Tibial nerve (tissue), 4 donors: ENCODE measurements at regions not wholly inside any gene's neighbourhood (a gene's known extent, or its start where the extent isn't known, plus 50 kb on each side); places are given as distances from the start of the nearest gene placed in this dataset.
A peak's percentile ranks its signal among the peaks of the same experiment; 100 is the strongest.

Experiments
- DNase-seq, 2 donors: peaks; one replicate each; pipeline ENCODE4 v3.0.0-alpha.2; 2019; ENCODE audit warnings: low spot score in 2 of 2
- H3K27ac ChIP-seq, 4 donors: fragments of 200-600 bp; sonication (generic) in 3 of 4; one replicate each; pipeline ENCODE4 v1.5.1; 2017 to 2019; ENCODE audit warnings: mild to moderate bottlenecking in 1 of 4
- H3K27me3 ChIP-seq, 2 donors: fragments of 200-600 bp; sonication (generic) in 1 of 2; one replicate each; pipeline versions ENCODE4 v1.5.1 to v1.6.0; 2017 to 2019
- H3K36me3 ChIP-seq, 3 donors: fragments of 200-600 bp; sonication (generic); one replicate each; pipeline ENCODE4 v1.5.1; 2018 to 2019
- H3K4me1 ChIP-seq, 4 donors: fragments of 200-600 bp; sonication (generic) in 3 of 4; one replicate each; pipeline ENCODE4 v1.5.1; 2017 to 2019
- H3K4me3 ChIP-seq, 4 donors: fragments of 200-600 bp; sonication (generic) in 3 of 4; one replicate each; pipeline ENCODE4 v1.5.1; 2017 to 2019; ENCODE audit warnings: mild to moderate bottlenecking in 1 of 4, moderate library complexity in 1 of 4
- H3K9me3 ChIP-seq, 4 donors: fragments of 200-600 bp; sonication (generic) in 3 of 4; one replicate each; pipeline ENCODE4 v1.5.1; 2017 to 2019
- CTCF ChIP-seq, 5 experiments: fragments of 200-600 bp in 3 of 5; fragments of 450-650 bp in 2 of 5; sonication (generic) in 3 of 5; IDR thresholded peaks; one replicate each; pipeline ENCODE4 v1.5.1; 2016 to 2019; ENCODE audit warnings: antibody characterized with exemption in 5 of 5, mild to moderate bottlenecking in 3 of 5, moderate library complexity in 2 of 5
- EP300 ChIP-seq, 2 donors: sonication (generic); formaldehyde crosslinking; IDR thresholded peaks; one replicate each; pipeline ENCODE4 v1.6.1; 2017; ENCODE audit warnings: antibody characterized with exemption in 2 of 2, mild to moderate bottlenecking in 1 of 2
- POLR2A ChIP-seq, 2 donors: fragments of 450-650 bp; IDR thresholded peaks; one replicate each; pipeline ENCODE4 v1.6.1; 2017; ENCODE audit warnings: antibody characterized with exemption in 2 of 2, mild to moderate bottlenecking in 2 of 2, moderate library complexity in 2 of 2
- WGBS, 2 donors: methylation state at CpG; one replicate each; pipeline ENCODE4 v1.1.5; 2018; 5-methylcytosine and 5-hydroxymethylcytosine counted together

GRCh38 chr3:65112751-65113300, 425.0 kb upstream of the ADAMTS9 start:
- H3K4me3 ChIP-seq = no peak overlapping the region
- DNase-seq = no peak
- 77 to 80% methylated on average over 6 of the region's 6 CpGs for WGBS, 2 donors
- no peaks in the 10 kb centered on the region for H3K9me3 ChIP-seq
- no peaks in the 10 kb centered on the region for H3K27me3 ChIP-seq
- H3K27ac ChIP-seq = no peak overlapping the region
- H3K4me1 ChIP-seq = peaks cover 0 to 2% (median 0%) of the 10 kb centered on the region in 4 donors
- TF ChIP-seq CTCF (IDR thresholded peaks at IDR 0.05) = no peak
- TF ChIP-seq POLR2A (IDR thresholded peaks at IDR 0.05) = no peak
- TF ChIP-seq EP300 (IDR thresholded peaks at IDR 0.05) = no peak
- H3K36me3 ChIP-seq = no peaks in the 10 kb centered on the region

DNA sequence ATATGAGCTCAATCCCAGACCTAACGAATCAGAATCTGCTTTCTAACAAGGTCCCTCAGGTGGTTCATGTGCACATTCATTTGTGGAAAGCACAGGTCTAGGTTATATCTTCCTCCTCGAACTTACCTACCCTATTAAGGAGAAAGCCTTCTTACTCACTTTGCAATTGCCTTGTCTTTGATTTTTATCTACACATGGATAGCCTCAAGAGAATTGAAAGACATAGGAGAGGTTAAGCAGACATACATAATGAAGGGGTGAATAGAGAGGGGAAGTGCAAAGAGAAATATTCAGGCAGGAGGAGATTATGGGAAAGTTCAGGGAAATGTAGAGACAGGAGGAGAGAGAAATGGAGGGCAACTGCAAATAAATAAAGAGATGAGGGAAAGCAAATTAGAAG, 422.9 kb upstream of the ADAMTS9 start:
- TF ChIP-seq POLR2A (IDR thresholded peaks at IDR 0.05) (no peak), CTCF (IDR thresholded peaks at IDR 0.05) (no peak), EP300 (IDR thresholded peaks at IDR 0.05) (no peak)
- DNase-seq = no peak
- whole genome bisulfite sequencing, 2 donors = 96% methylated on average over 2 of the region's 2 CpGs
- H3K27ac ChIP-seq = no peak overlapping the region
- no peak overlapping the region for H3K4me3 ChIP-seq
- H3K4me1 ChIP-seq = peaks cover 0 to 16% (median 0%) of the 10 kb centered on the region in 4 donors
- H3K36me3 ChIP-seq = no peaks in the 10 kb centered on the region
- no peaks in the 10 kb centered on the region for H3K27me3 ChIP-seq
- no peaks in the 10 kb centered on the region for H3K9me3 ChIP-seq

DNA sequence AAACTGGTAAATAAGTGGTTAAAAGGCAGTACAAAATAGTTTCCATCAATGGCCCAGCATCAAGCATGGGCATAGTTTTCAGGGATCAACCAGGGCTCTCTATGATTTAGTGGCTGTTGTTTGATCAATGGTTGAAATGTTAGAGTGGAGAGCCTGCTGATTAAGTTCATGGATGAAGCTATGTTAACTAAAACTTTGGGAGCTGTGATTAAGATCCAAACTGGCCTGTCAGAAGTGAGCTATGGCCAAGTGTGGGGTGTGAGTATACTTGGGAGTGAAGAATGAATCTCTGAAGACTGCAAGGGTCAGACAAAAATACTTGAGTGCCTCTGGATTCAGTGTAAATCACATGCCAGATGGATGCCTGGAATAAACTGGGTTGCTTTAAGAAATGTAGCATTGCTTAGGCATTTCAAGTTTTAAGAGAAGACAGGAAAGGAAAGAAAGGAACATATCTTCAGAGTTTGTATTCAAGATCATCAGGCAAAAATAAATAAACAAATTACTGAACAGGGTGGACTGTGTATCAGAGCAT, 422.2 kb upstream of the ADAMTS9 start:
- DNase-seq = no peak
- Histone ChIP-seq H3K27ac (no peak overlapping the region), H3K27me3 (no peaks in the 10 kb centered on the region), H3K4me1 (peaks cover 0 to 16% (median 0%) of the 10 kb centered on the region in 4 donors), H3K9me3 (no peaks in the 10 kb centered on the region), H3K36me3 (no peaks in the 10 kb centered on the region), H3K4me3 (no peak overlapping the region)
- TF ChIP-seq CTCF (IDR thresholded peaks at IDR 0.05) (no peak), EP300 (IDR thresholded peaks at IDR 0.05) (no peak), POLR2A (IDR thresholded peaks at IDR 0.05) (no peak)

- WGBS, 2 donors = 16 to 21% methylated on average over 5 of the region's 5 CpGs
- Histone ChIP-seq H3K4me1 (peaks cover 0 to 16% (median 0%) of the 10 kb centered on the region in 4 donors), H3K36me3 (no peaks in the 10 kb centered on the region), H3K27me3 (no peaks in the 10 kb centered on the region), H3K4me3 (no peak overlapping the region), H3K27ac (peak overlapping the region in 1 of 4 donors; percentile 18), H3K9me3 (no peaks in the 10 kb centered on the region)
- no peak for DNase-seq
- TF ChIP-seq POLR2A (IDR thresholded peaks at IDR 0.05) (no peak), EP300 (IDR thresholded peaks at IDR 0.05) (no peak)
Measured at GRCh38 chr3:65107174-65107573, 419.4 kb upstream of the ADAMTS9 start.

GRCh38 chr3:65101450-65101849, 413.6 kb upstream of the ADAMTS9 start:
- no peak overlapping the region for H3K27ac ChIP-seq
- no peaks in the 10 kb centered on the region for H3K27me3 ChIP-seq
- no peaks in the 10 kb centered on the region for H3K9me3 ChIP-seq
- DNase-seq = no peak
- H3K4me1 ChIP-seq = peaks cover 0 to under 1% (median 0%) of the 10 kb centered on the region in 4 donors
- no peak overlapping the region for H3K4me3 ChIP-seq
- no peak for TF ChIP-seq EP300 (IDR thresholded peaks at IDR 0.05)
- no peak for TF ChIP-seq POLR2A (IDR thresholded peaks at IDR 0.05)
- no peak for TF ChIP-seq CTCF (IDR thresholded peaks at IDR 0.05)
- 53 to 55% methylated on average over 1 of the region's 1 CpG for WGBS, 2 donors
- H3K36me3 ChIP-seq = no peaks in the 10 kb centered on the region
